GM18511 (cell line): ENCODE measurements at regions not wholly inside any gene's neighbourhood (a gene's known extent, or its start where the extent isn't known, plus 50 kb on each side); places are given as distances from the start of the nearest gene placed in this dataset.

Source experiments
- ATAC-seq: cut with Tn5 transposase; IDR thresholded peaks from one replicate; pipeline ENCODE4 v1.9.1; 2021; ENCODE audit warnings: mild to moderate bottlenecking, moderate library complexity; ENCODE audit not compliant: unreplicated experiment

DNA sequence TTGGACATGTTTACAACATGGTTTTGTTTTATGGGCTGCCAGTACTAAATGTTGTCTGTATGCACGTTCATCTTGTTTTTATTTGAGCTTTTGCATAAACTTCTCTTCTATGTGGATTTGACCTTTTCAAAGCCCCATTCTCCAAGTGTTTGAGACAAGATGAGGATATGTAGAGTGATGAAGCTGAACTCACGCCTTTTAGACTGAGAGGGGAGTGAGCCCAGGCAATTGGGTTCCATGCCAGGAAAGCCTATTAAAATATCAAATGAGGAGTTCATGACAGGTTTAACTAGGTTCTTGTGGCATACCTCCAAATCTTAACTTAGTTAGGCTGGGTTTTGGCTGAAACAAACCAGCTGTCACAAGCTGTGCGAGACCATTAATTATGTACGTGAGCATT lies 170.4 kb upstream of the LDB2 start:
- no peak for ATAC-seq

GRCh38 chr4:17068392-17068791 lies 169.9 kb upstream of the LDB2 start:
- no peak for ATAC-seq

- no peak for ATAC-seq
Observed at GRCh38 chr4:17066972-17067371, 168.5 kb upstream of the LDB2 start.

DNA sequence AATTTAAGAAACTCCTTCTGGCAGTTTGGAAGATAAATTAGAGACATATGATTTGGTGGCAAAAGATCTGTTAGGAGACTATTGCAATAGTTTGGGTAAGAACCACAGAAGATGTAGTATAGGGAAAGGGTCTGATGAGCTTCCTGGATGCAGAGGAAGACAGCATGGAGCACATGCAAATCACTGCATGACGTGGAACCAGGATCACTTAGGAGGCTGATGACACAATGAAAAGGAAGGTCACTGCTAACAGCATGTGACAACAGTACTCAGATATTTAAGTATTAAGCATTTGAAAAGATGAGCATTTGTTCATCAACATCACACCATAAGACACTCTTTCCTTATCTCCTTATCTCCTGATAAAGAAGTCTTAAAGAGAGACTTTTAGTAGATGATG lies 167.8 kb upstream of the LDB2 start:
- no peak for ATAC-seq

DNA sequence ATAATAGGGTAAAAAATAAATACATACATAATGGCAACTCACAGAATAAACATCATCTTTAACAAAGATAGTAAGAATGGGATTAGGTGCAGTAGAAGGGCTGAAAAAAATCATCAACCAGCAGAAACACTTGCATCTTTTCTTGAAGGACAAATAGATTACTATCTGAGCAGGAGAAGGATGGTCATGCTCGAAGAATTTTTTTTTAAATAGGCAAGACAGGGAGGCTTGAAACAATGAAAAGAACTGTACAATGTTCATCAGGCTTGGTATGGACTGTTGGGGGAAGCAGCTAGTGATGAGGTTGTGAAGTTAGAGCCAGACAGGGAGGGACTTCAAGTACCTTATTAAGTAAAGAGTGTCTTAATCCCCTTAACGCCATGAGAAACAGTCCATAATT lies 167.4 kb upstream of the LDB2 start:
- ATAC-seq, result no peak

- no peak for ATAC-seq
Observed at GRCh38 chr4:17064959-17065358, 166.5 kb upstream of the LDB2 start.

DNA sequence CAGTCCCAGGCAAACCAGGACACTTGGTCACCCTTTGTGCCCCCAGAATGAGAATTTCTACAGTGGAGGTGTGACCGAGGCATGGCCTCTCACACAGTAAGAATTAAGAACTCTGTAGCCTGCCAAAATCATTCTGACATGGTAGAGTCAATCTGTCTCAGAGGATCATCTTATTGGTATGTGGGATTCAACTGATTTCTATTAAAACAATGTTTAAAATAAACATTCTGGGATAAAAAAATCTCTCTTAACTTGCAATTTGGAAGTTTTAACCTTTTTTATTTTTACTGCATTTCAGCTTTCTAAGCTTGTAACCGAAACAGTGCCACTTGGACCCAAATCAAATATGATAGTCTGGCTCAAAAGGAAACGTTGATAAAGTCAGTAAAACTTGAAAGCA lies 165.4 kb upstream of the LDB2 start:
- no peak for ATAC-seq

GRCh38 chr4:17060230-17060629 lies 161.8 kb upstream of the LDB2 start:
- ATAC-seq, result no peak

GRCh38 chr4:17058916-17059741 lies 160.7 kb upstream of the LDB2 start:
- no peak for ATAC-seq

GRCh38 chr4:17058536-17058915 lies 160.1 kb upstream of the LDB2 start:
- no peak for ATAC-seq

DNA sequence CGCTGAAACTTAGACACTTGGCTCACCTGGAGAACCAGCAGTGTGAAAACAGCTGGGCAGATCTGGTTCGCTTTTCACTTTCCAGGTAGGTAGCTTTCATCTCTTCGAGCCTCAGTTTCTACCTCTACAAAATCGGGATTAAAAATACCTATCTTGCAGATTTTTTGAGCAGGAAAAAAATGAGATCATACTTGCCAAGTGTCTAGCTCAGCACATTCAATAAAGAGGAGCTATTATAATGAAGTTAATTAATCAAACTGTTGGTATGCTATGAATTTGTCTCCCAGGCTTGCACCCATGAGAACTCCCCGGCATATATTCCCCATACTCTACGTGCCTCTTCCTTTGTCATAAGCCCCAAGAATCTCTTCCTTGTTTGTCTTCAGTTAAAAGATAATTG lies 158.6 kb upstream of the LDB2 start:
- ATAC-seq, result no peak

- no peak for ATAC-seq
Observed at GRCh38 chr4:17055788-17056187, 157.3 kb upstream of the LDB2 start.

- ATAC-seq, result no peak
Observed at GRCh38 chr4:17045866-17046265, 147.4 kb upstream of the LDB2 start.

DNA sequence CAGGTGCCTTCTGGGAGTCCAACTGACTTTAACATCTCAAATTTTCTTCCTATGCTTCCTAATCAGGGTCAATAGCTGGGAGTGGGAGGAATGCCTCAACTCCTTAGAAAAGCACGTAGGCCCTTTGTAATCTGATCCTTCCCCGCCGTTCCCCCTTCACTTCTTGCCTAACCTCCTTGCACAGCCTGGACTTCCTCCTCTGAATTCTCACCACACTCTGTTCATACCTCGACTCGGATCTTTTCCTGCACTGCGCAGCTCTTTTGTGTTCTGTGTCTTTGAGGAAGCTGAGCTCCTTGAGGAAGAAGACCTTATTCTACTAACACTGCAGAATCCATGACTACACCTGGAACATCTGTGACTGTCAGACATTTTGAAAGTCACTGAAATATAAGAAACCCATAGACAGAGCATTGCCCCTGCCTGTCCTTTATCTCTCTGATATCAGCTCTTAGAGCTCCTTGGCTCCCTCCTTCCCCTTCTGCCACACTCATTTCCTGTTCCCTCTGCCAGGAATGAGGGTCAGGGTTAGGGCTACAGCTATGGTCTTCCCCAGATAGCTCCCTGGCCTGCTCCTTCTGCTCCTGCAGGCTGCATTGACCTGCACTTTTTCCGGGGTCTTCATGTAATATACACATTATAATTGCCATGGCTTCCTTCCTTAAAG lies 140.2 kb upstream of the LDB2 start:
- no peak for ATAC-seq

- no peak for ATAC-seq
Observed at GRCh38 chr4:17033768-17034181, 135.3 kb upstream of the LDB2 start.

GRCh38 chr4:17033025-17033767 lies 134.8 kb upstream of the LDB2 start:
- ATAC-seq, result no peak

GRCh38 chr4:17030543-17030942 lies 132.1 kb upstream of the LDB2 start:
- ATAC-seq, result no peak

GRCh38 chr4:17029964-17030363 lies 131.5 kb upstream of the LDB2 start:
- ATAC-seq, result no peak

DNA sequence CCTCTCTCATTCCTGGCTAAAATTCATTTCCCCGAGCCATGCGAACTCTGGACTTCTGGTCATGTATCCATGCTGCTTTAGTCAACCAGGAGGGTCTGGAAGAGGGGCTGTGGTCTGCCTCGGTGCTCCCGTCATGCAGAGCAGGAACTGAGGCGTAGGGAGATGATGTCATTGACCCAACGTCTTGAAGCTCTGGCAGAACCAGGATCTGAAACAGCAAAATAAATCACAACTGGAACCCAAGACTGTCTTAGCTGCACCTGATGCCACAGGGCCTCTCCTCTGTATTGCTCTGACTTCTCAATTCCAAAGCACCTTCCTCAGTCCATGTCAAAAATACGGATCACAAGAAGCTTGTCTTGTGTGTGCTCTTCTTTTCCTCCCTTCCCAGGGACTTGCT lies 131.0 kb upstream of the LDB2 start:
- no peak for ATAC-seq

- no peak for ATAC-seq
Observed at GRCh38 chr4:17027495-17027894, 129.1 kb upstream of the LDB2 start.

GRCh38 chr4:17024425-17024824 lies 126.0 kb upstream of the LDB2 start:
- no peak for ATAC-seq

DNA sequence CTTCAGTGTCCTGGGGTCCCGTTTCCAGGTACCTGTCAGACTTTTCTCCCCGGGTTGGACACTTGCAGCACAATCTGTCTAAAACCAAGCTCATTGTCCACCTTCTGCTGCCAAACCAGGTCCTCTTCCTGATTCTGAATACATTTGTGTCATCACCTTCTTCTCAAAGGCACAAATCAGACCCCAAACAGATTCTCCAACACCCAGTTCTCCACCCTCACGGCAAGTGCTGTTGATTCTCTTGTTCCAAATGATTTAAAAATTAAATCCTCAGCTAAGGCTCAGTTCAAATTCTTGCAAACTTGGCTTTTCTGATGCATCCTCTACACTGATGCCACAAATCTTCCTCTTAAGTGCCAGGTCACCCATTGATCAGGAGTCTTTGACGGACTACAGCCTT lies 122.5 kb upstream of the LDB2 start:
- no peak for ATAC-seq
